ACHN (cell line): ENCODE measurements at regions not wholly inside any gene's neighbourhood (a gene's known extent, or its start where the extent isn't known, plus 50 kb on each side); places are given as distances from the start of the nearest gene placed in this dataset.
A peak's percentile ranks its signal among the peaks of the same experiment; 100 is the strongest.
"Not testable (repeated sequence)": the region's sequence is repeated elsewhere in the genome, so short reads cannot be mapped to it uniquely, and the experiment has no call there.

Source experiments
- DNase-seq: peaks from one replicate; pipeline ENCODE4 v3.0.0-alpha.2; 2015
- in situ Hi-C: cut with HindIII; loops from 2 replicates; pipeline ENCODE4 v1.10.0; 2017; ENCODE audit warnings: low sequenced_read_pairs, low pct_ligation_motif_present, low pct_unique_long_range_greater_than_20kb

DNA sequence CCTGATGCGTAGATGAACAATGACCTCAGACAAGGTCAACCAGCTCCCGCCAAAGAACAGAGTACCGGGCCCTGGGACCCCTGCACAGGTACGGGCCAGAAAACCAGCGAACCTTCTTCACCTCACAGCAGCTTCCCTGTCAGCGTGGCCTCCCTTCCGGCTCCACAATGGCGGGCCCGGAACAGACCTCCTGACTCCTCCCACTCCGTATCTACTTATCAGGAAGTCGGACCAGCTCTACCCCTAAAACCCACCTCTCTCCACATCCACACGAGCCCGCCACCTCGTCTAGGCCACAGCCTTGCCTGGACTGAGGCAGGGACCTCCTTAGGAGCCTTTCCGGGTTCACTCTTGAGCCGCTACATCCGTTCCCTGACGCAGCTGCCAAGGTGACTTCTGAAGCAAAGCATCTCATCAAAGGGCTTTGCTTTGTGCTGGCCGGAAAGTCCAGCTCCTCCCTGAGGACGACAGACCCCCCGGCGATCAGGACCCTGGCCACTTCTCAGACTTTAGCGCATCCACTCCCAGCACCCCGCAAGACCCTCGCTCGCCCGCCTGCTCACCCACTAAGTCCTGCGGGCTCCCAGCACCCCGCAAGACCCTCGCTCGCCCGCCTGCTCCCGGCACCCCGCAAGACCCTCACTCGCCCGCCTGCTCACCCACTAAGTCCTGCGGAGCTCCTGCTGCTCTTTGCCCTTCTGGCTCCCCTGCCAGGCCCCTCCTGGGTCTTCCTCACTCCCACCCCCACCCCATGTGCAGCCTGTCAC, 308.3 kb upstream of the FOXQ1 start:
- in situ Hi-C loops: no loop called here
- no peak for DNase-seq

GRCh38 chr6:1002989-1003388, 308.9 kb upstream of the FOXQ1 start:
- in situ Hi-C loops: no loop called here
- no peak for DNase-seq

GRCh38 chr6:1001655-1002349, 308.9 kb upstream of the EXOC2 start:
- DNase-seq: no peak
- in situ Hi-C loops: no loop called here

- in situ Hi-C loops: no loop called here
- no peak for DNase-seq
Measured at GRCh38 chr6:999552-999951, 306.6 kb upstream of the EXOC2 start.

- in situ Hi-C loops: no loop called here
- DNase-seq: no peak
Measured at GRCh38 chr6:998551-998950, 305.6 kb upstream of the EXOC2 start.

DNA sequence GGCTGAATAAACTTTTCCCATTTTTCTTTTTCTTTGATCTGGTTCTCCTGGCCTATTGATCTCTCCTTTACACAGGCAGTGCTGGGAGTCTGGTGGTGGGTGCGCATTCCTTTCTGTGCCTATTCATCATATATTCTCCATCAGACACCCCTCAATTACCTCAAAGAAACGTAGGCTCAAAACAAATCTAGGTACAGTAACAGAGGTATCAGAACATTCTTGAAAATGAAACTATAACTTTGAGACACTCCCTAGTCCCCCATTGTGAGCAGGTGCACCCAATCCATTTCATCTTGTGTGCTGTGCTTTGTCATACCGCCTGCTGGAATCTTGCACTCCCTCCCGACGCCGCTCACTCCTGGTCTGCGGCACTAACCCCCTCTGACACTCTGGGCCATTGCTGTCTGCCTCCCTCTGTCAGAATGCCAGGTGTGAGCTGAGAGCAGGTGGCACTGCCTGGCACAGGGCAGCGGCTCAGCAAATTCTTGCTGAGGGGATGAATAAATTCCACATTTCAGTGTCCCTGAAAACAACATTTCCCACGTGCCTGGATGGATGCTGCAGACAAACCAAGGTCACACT, 303.4 kb upstream of the EXOC2 start:
- in situ Hi-C loops: no loop called here
- DNase-seq: no peak

DNA sequence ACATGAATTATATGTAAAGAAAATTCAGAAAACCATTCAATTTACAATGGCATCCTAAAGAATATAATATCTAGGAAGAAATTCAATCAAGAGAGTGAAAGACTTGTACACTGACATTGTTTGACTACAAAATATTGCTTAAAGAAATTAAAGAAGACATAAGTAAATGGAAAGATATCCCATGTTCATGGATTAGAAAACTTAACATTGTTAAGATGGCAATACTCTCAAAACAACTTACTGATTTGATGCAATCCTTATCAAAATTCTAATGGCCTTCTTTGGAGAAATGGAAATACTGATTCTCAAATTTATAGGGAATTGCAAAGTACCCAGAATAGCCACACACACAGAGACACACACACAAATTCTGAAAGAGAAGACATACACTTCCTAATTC, 298.3 kb upstream of the EXOC2 start:
- in situ Hi-C loops: no loop called here
- no peak for DNase-seq

GRCh38 chr6:984031-984430, 291.1 kb upstream of the EXOC2 start:
- DNase-seq: no peak
- in situ Hi-C loops: no loop called here

DNA sequence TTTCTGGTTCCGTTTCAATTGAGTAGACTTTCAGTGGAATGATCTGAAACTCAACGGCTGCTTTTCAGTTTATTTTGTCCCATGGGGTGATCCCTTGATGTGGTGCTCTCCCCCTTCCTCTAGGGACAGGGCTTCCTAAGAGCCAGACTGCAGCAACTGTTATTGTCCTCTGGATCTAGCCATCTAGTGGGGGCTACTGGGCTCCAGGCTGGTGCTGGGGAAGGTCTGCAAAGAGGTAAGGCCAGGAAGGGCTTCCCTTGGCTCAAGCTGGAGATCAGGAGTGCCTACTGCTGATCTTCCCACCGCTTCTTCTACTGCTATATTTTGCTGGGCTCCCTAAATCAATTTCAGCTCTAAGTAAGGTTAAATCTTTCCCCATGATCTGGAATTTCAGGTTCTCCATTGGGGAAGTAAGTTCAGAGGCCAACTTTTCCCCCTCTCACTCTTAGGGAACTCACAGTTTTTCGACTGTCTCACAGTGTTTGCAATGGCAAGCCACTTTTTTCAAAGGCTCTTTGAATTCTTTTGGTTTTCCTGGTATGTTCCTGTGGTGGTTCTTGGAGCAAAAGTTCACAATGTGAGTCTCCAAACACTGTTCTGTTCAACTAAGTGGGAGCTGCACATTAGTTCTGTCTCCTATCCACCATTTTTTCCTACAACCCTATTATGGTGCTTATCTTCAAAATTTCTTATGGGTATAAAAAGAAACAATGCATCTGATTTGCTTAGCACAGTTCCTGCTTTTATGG, 286.2 kb upstream of the EXOC2 start:
- in situ Hi-C loops: no loop called here
- DNase-seq: no peak

DNA sequence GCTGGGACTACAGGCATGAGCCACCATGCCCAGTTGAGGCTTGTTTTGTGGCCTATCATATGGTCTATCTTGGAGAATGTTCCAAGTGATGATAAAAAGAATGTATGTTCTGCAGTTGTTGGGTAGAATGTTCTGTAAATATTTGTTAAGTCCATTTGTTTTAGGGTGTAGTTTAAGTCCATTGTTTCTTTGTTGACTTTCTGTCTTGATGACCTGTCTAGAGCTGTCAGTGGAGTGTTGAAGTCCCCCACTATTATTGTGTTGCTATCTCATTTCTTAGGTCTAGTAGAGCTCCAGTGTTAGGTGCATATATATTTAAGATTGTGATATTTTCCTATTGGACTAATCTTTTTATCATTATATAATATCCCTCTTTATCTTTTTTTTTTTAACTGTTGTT, 284.3 kb upstream of the EXOC2 start:
- DNase-seq, in situ Hi-C loops: not testable (repeated sequence)

DNA sequence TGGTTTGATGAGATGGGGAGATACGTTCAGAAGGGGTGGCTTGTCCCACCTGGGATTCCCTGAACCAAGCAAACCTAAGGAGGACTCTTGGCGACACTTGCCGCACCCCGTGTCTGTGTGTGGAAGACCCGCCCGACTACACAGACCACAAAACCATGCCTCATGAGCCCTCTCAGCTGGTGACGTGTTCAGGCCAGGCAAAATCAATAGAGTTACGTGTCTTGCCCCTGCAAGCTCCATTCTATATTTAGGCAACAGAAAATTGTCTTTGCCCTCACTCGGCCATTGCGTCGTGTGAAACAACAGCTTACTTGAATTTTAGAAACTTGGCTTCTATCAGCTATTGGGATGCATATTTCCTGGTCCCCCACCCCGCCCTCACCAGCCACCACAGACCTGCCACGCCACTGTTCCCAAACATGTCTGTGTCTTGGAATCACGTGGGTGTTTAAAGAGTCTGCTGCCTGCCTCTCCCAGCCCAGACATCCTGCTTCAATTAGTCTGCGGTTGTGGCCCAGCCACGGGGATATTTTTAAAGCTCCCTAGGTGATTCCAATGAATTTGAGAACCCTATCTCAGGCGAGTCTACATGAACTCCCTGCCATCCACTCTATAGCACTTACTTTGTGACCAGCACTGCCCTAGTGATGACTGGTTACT, 279.2 kb upstream of the EXOC2 start:
- in situ Hi-C loops: no loop called here
- no peak for DNase-seq

DNA sequence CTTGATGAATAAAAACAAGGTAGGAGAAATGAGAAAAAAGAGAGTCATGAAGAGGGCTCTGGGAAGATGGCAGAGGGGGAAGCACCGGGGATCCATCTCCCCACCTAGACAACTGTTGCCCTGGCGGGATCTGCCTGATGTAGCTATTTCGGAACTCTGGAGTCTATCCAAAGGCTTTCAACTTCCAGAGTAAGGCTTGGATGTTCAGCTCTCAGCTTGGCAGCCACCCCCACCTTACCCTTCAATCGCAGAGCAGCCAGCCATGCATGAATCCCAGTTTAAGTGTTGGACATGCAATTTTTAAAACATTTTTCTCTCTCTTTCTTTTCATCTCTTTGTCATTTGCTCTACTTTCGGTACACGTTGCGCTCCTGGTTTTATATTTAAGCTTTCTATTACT, 275.9 kb upstream of the EXOC2 start:
- no peak for DNase-seq
- in situ Hi-C loops: no loop called here

DNA sequence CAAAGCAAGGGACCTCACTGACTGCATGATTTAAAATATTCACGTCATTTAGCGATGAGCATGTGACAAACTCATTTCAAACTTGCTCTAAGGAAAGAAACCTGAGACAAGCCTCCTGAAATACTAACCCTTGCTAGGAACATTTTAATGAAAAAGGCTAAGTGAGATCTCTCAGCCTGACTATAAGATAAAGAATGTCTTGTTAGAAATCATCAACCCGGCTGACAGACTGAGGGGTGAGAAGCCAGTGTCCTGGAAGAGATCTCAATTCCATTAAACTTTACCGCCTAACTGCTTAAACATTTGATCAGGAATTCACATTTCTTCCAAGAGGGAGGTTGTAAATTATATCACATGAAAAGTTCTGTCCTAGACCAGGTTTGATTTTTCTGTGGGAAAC, 274.8 kb upstream of the EXOC2 start:
- DNase-seq: peak; percentile 52
- in situ Hi-C loops: no loop called here

DNA sequence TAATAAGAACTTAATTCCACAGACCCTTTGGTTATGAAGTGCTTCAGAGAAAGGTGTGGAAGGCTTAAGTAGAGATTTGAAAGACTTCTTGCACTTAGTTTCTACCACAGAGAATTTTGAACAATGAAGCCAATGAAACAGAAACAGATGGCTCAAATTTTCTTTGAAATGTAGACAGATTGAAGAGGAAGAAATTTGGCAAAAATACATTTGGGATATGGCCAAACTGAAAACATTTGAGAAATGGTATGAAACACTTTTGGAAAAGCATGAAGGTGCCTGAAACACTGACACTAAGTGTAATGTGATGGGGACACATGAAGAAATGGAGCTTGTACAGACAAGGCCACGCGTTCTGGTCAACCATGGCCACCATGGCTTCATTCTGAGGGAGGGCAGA, 272.4 kb upstream of the EXOC2 start:
- in situ Hi-C loops: no loop called here
- no peak for DNase-seq

DNA sequence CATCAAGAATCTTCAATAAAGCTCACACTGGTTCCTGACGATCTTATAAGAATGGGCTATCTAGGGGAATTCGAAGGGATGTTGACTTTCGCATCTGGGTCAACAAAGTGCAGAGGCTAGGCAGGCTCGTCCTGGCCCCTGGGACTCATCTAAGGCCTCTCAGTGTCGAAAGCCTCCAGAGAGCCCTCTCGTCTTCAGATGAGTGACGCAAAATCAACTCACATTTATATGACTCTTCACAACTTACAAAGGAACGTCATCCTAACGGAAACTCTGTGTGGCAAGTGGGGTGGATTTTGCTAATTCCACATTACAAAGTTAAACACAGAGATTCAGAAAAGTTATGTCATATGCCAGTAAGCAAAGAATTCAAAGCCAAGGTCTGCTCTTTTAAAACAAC, 270.5 kb upstream of the EXOC2 start:
- no peak for DNase-seq
- in situ Hi-C loops: no loop called here

- in situ Hi-C loops: no loop called here
Measured at GRCh38 chr6:961407-961960, 268.5 kb upstream of the EXOC2 start.

GRCh38 chr6:960356-960755, 267.4 kb upstream of the EXOC2 start:
- no peak for DNase-seq
- in situ Hi-C loops: no loop called here

More at GRCh38 chr6:961407-961960, 268.5 kb upstream of the EXOC2 start:
- no peak for DNase-seq

DNA sequence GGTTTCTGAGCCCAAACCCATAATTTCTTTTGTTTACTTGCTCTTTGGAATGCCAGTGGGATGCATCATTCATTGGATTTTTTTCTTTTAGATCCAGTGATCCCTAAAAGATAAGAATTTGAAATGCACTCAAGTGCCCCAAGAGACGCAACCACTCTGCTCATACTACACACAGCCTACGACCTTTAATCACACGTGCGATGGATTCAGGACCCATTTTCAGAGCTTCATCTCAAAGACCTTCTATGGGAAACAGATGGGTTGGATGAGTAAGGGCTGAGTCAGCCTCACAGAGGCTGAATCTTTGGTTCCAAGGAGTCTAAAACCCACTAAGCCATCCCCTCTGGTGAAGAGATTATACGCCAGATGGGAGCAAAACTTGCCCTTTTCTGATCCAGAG, 265.5 kb upstream of the EXOC2 start:
- peak; percentile 50 for DNase-seq
- in situ Hi-C loops: no loop called here
